ENCODE measurements at regions not wholly inside any gene's neighbourhood (a gene's known extent, or its start where the extent isn't known, plus 50 kb on each side); places are given as distances from the start of the nearest gene placed in this dataset.

- FAIRE-seq (no peak), DNase-seq (ENCODE audit: low spot score in 2 of 2) (no peak)
Observed at GRCh38 chr14:98708555-98708954, 563.4 kb downstream of the BCL11B start.

GRCh38 chr14:98711453-98711852 is 560.5 kb downstream of the BCL11B start:
- no peak for FAIRE-seq

GRCh38 chr14:98714626-98715425 is 557.2 kb downstream of the BCL11B start:
- FAIRE-seq (no peak), DNase-seq (ENCODE audit: low spot score in 2 of 2) (no peak)

More at GRCh38 chr14:98711453-98711852, 560.5 kb downstream of the BCL11B start:
- no peak for DNase-seq (ENCODE audit: low spot score in 2 of 2)

- FAIRE-seq: no peak
Observed at GRCh38 chr14:98716133-98716532, 555.9 kb downstream of the BCL11B start.

GRCh38 chr14:98721061-98721460 is 550.9 kb downstream of the BCL11B start:
- FAIRE-seq: no peak
- DNase-seq (ENCODE audit: low spot score in 2 of 2): no peak

More at GRCh38 chr14:98716133-98716532, 555.9 kb downstream of the BCL11B start:
- no peak for DNase-seq (ENCODE audit: low spot score in 2 of 2)

- FAIRE-seq (no peak), DNase-seq (ENCODE audit: low spot score in 2 of 2) (no peak)
Observed at GRCh38 chr14:98724734-98725133, 547.3 kb downstream of the BCL11B start.

- DNase-seq (ENCODE audit: low spot score in 2 of 2) (no peak), FAIRE-seq (no peak)
Observed at GRCh38 chr14:98725191-98725590, 546.8 kb downstream of the BCL11B start.

- FAIRE-seq: no peak
- DNase-seq (ENCODE audit: low spot score in 2 of 2): no peak
Observed at GRCh38 chr14:98725676-98726075, 546.3 kb downstream of the BCL11B start.

GRCh38 chr14:98726585-98727405 is 545.2 kb downstream of the BCL11B start:
- FAIRE-seq (no peak), DNase-seq (ENCODE audit: low spot score in 2 of 2) (no peak)

- no peak for FAIRE-seq
- no peak for DNase-seq (ENCODE audit: low spot score in 2 of 2)
Observed at GRCh38 chr14:98728024-98728423, 544.0 kb downstream of the BCL11B start.

- FAIRE-seq: no peak
- no peak for DNase-seq (ENCODE audit: low spot score in 2 of 2)
Observed at GRCh38 chr14:98728836-98729235, 543.2 kb downstream of the BCL11B start.

- no peak for DNase-seq (ENCODE audit: low spot score in 2 of 2)
- no peak for FAIRE-seq
Observed at GRCh38 chr14:98731286-98731685, 540.7 kb downstream of the BCL11B start.

GRCh38 chr14:98731701-98732100 is 540.3 kb downstream of the BCL11B start:
- FAIRE-seq: no peak
- DNase-seq (ENCODE audit: low spot score in 2 of 2): no peak

GRCh38 chr14:98733536-98733935 is 538.5 kb downstream of the BCL11B start:
- no peak for FAIRE-seq

GRCh38 chr14:98736701-98737338 is 535.2 kb downstream of the BCL11B start:
- no peak for DNase-seq (ENCODE audit: low spot score in 2 of 2)
- no peak for FAIRE-seq

More at GRCh38 chr14:98733536-98733935, 538.5 kb downstream of the BCL11B start:
- no peak for DNase-seq (ENCODE audit: low spot score in 2 of 2)

GRCh38 chr14:98741523-98741922 is 530.5 kb downstream of the BCL11B start:
- no peak for DNase-seq (ENCODE audit: low spot score in 2 of 2)
- no peak for FAIRE-seq

GRCh38 chr14:98742001-98742400 is 530.0 kb downstream of the BCL11B start:
- DNase-seq (ENCODE audit: low spot score in 2 of 2): no peak
- no peak for FAIRE-seq

GRCh38 chr14:98743536-98743935 is 528.5 kb downstream of the BCL11B start:
- DNase-seq (ENCODE audit: low spot score in 2 of 2): no peak

GRCh38 chr14:98748966-98749365 is 523.0 kb downstream of the BCL11B start:
- FAIRE-seq (no peak), DNase-seq (ENCODE audit: low spot score in 2 of 2) (no peak)

More at GRCh38 chr14:98743536-98743935, 528.5 kb downstream of the BCL11B start:
- no peak for FAIRE-seq

GRCh38 chr14:98751110-98751509 is 520.9 kb downstream of the BCL11B start:
- FAIRE-seq (no peak), DNase-seq (ENCODE audit: low spot score in 2 of 2) (no peak)

GRCh38 chr14:98752660-98753059 is 519.3 kb downstream of the BCL11B start:
- no peak for DNase-seq (ENCODE audit: low spot score in 2 of 2)
- FAIRE-seq: no peak
